Keratinocyte (primary cell): ENCODE measurements at regions not wholly inside any gene's neighbourhood (a gene's known extent, or its start where the extent isn't known, plus 50 kb on each side); places are given as distances from the start of the nearest gene placed in this dataset.

Source experiments
- DNase-seq: peaks from one replicate; pipeline ENCODE4 v3.0.0-alpha.2; 2011; ENCODE audit warnings: low read depth, missing footprints, low spot score
- FAIRE-seq: peaks from 2 replicates; lab custom pipeline; 2011; peaks lifted over from hg19 to GRCh38; lab: Jason Lieb, UNC
- H2AFZ ChIP-seq: 2 replicates; pipeline ENCODE4 v1.6.0; 2012; ENCODE audit warnings: low read length, control low read depth, inconsistent platforms; ENCODE audit not compliant: control insufficient read depth
- H3K27ac ChIP-seq: 2 replicates; pipeline ENCODE4 v1.5.1; 2011; ENCODE audit warnings: low read length; ENCODE audit not compliant: control insufficient read depth, insufficient read depth
- H3K27me3 ChIP-seq: 3 replicates; pipeline ENCODE4 v1.6.0; 2011; ENCODE audit warnings: low read length; ENCODE audit not compliant: control insufficient read depth, insufficient read depth; ENCODE audit errors: extremely low read depth
- H3K36me3 ChIP-seq, 2 experiments: 2 replicates in 1 of 2; 3 replicates in 1 of 2; pipeline ENCODE4 v1.5.1; 2011; ENCODE audit warnings: low read length in 2 of 2, mild to moderate bottlenecking in 1 of 2; ENCODE audit not compliant: control insufficient read depth in 2 of 2, insufficient read depth in 2 of 2; ENCODE audit errors: extremely low read depth in 1 of 2
- H3K4me1 ChIP-seq: 3 replicates; pipeline ENCODE4 v1.5.1; 2011; ENCODE audit warnings: low read length; ENCODE audit not compliant: control insufficient read depth, insufficient read depth; ENCODE audit errors: extremely low read depth
- H3K4me2 ChIP-seq: 3 replicates; pipeline ENCODE4 v1.6.0; 2011; ENCODE audit warnings: low read depth, low read length; ENCODE audit not compliant: control insufficient read depth, insufficient read depth; ENCODE audit errors: extremely low read depth
- H3K4me3 ChIP-seq, 3 experiments: fragments of 200-600 bp in 1 of 3; sonication (generic) in 1 of 3; 2 replicates in 2 of 3; 3 replicates in 1 of 3; pipeline ENCODE4 v1.5.1; 2011 to 2016; ENCODE audit warnings: low read length in 3 of 3, mild to moderate bottlenecking in 3 of 3, control low read depth in 2 of 3, inconsistent platforms in 1 of 3, low read depth in 1 of 3, mixed read lengths in 1 of 3, mixed run types in 1 of 3, moderate library complexity in 1 of 3; ENCODE audit not compliant: control insufficient read depth in 2 of 3, insufficient read depth in 2 of 3; ENCODE audit errors: extremely low read depth in 1 of 3
- H3K79me2 ChIP-seq: 2 replicates; pipeline ENCODE4 v1.6.0; 2012; ENCODE audit warnings: low read length; ENCODE audit not compliant: control insufficient read depth, insufficient read depth
- H3K9ac ChIP-seq: 3 replicates; pipeline ENCODE4 v1.6.0; 2011; ENCODE audit warnings: low read length; ENCODE audit not compliant: control insufficient read depth, insufficient read depth; ENCODE audit errors: extremely low read depth
- H3K9me1 ChIP-seq: 3 replicates; pipeline ENCODE4 v1.6.0; 2011; ENCODE audit warnings: low read length; ENCODE audit not compliant: control insufficient read depth, insufficient read depth; ENCODE audit errors: extremely low read depth
- H3K9me3 ChIP-seq: 2 replicates; pipeline ENCODE4 v1.5.1; 2012; ENCODE audit warnings: low read depth, low read length; ENCODE audit not compliant: control insufficient read depth
- H4K20me1 ChIP-seq: 3 replicates; pipeline ENCODE4 v1.6.0; 2011; ENCODE audit warnings: low read length; ENCODE audit not compliant: control insufficient read depth, insufficient read depth; ENCODE audit errors: extremely low read depth
- CTCF ChIP-seq, 3 experiments: IDR thresholded peaks in 1 of 3; conservative IDR thresholded peaks in 1 of 3; optimal IDR thresholded peaks in 1 of 3; 2 replicates in 2 of 3; 3 replicates in 1 of 3; pipeline versions ENCODE3 to v1.5.1; 2011; ENCODE audit warnings: low read length in 3 of 3, mild to moderate bottlenecking in 3 of 3, moderate library complexity in 2 of 3, control low read depth in 1 of 3, inconsistent platforms in 1 of 3; ENCODE audit not compliant: insufficient read depth in 2 of 3; ENCODE audit errors: extremely low read depth in 1 of 3
- EZH2 ChIP-seq: IDR thresholded peaks from one replicate; pipeline ENCODE4 v1.6.1; 2012; ENCODE audit warnings: inconsistent platforms, mild to moderate bottlenecking, low read length, moderate library complexity
- dilution Hi-C: fragments of 300-500 bp; cut with MboI; formaldehyde crosslinking; loops from one replicate; pipeline ENCODE4 v1.7.0; 2020; ENCODE audit warnings: low sequenced_read_pairs; ENCODE audit not compliant: extremely low pct_ligation_motif_present

- Histone ChIP-seq H3K9me3 (no peaks in the 10 kb centered on the region), H3K27ac (no peak overlapping the region), H3K36me3 (no peaks in the 10 kb centered on the region), H3K4me2 (no peak overlapping the region), H2AFZ (no peak overlapping the region), H3K9ac (no peak overlapping the region), H3K79me2 (no peaks in the 10 kb centered on the region), H3K4me3 (no peak overlapping the region), H3K9me1 (no peaks in the 10 kb centered on the region), H3K4me1 (no peaks in the 10 kb centered on the region), H4K20me1 (no peaks in the 10 kb centered on the region), H3K27me3 (no peaks in the 10 kb centered on the region)
- DNase-seq, result no peak
- dilution Hi-C loops, result no loop called here
- TF ChIP-seq EZH2 (no peak), CTCF (optimal IDR thresholded peaks at IDR 0.05 in 1 of 3, IDR thresholded peaks at IDR 0.05 in 1 of 3, conservative IDR thresholded peaks at IDR 0.05 in 1 of 3; ENCODE audit: extremely low read depth in 1 of 3, insufficient read depth in 2 of 3, low read length in 3 of 3) (no peak)
- no peak for FAIRE-seq
Measured at GRCh38 chr4:126734465-126734864, 898.3 kb upstream of the INTU start.

- no peaks in the 10 kb centered on the region for H3K4me1 ChIP-seq
- no peak overlapping the region for H3K4me3 ChIP-seq
- H2AFZ ChIP-seq, result no peak overlapping the region
- no peaks in the 10 kb centered on the region for H3K9me1 ChIP-seq
- H3K27ac ChIP-seq, result no peak overlapping the region
- TF ChIP-seq EZH2, result no peak
- no peak for TF ChIP-seq CTCF (optimal IDR thresholded peaks at IDR 0.05 in 1 of 3, IDR thresholded peaks at IDR 0.05 in 1 of 3, conservative IDR thresholded peaks at IDR 0.05 in 1 of 3; ENCODE audit: extremely low read depth in 1 of 3, insufficient read depth in 2 of 3, low read length in 3 of 3)
- FAIRE-seq, result no peak
- no peak for DNase-seq
- H4K20me1 ChIP-seq, result no peaks in the 10 kb centered on the region
- dilution Hi-C loops, result no loop called here
- H3K9ac ChIP-seq, result no peak overlapping the region
- H3K36me3 ChIP-seq, result no peaks in the 10 kb centered on the region
- H3K27me3 ChIP-seq, result no peaks in the 10 kb centered on the region
- H3K9me3 ChIP-seq, result no peaks in the 10 kb centered on the region
- H3K79me2 ChIP-seq, result no peaks in the 10 kb centered on the region
- H3K4me2 ChIP-seq, result no peak overlapping the region
Measured at GRCh38 chr4:126735294-126736132, 897.2 kb upstream of the INTU start.
